Kidney epithelial cell (primary cell): ENCODE measurements at regions not wholly inside any gene's neighbourhood (a gene's known extent, or its start where the extent isn't known, plus 50 kb on each side); places are given as distances from the start of the nearest gene placed in this dataset.

Experiments used
- DNase-seq: peaks from one replicate; pipeline ENCODE4 v3.0.0-alpha.2; 2010; ENCODE audit warnings: low read depth
- H3K27me3 ChIP-seq: 2 replicates; pipeline ENCODE4 v1.6.0; 2011; ENCODE audit warnings: low read length; ENCODE audit not compliant: control insufficient read depth, insufficient read depth
- H3K36me3 ChIP-seq: 2 replicates; pipeline ENCODE4 v1.5.1; 2011; ENCODE audit warnings: low read length; ENCODE audit not compliant: control insufficient read depth, insufficient read depth
- H3K4me3 ChIP-seq: 2 replicates; pipeline ENCODE4 v1.5.1; 2011; ENCODE audit warnings: low read depth, mild to moderate bottlenecking, control low read depth, low read length
- CTCF ChIP-seq: IDR thresholded peaks from 2 replicates; pipeline ENCODE4 v1.5.1; 2011; ENCODE audit warnings: mild to moderate bottlenecking, moderate library complexity, low read length, control low read depth, inconsistent platforms; ENCODE audit not compliant: insufficient read depth, poor library complexity, severe bottlenecking

GRCh38 chr14:95425369-95426115 is 90.9 kb downstream of the SYNE3 start:
- H3K36me3 ChIP-seq = no peaks in the 10 kb centered on the region
- TF ChIP-seq CTCF = no peak
- H3K4me3 ChIP-seq = no peak overlapping the region
- H3K27me3 ChIP-seq = no peaks in the 10 kb centered on the region
- DNase-seq = no peak

- no peak for TF ChIP-seq CTCF
- DNase-seq = no peak
- H3K27me3 ChIP-seq = no peaks in the 10 kb centered on the region
Observed at GRCh38 chr14:95424529-95424928, 91.9 kb downstream of the SYNE3 start.

GRCh38 chr14:95421741-95422140 is 94.7 kb downstream of the SYNE3 start:
- no peak for TF ChIP-seq CTCF
- no peak for DNase-seq
- Histone ChIP-seq H3K27me3 (no peaks in the 10 kb centered on the region), H3K4me3 (no peak overlapping the region), H3K36me3 (no peaks in the 10 kb centered on the region)

More at GRCh38 chr14:95424529-95424928, 91.9 kb downstream of the SYNE3 start:
- H3K4me3 ChIP-seq = no peak overlapping the region
- H3K36me3 ChIP-seq = no peaks in the 10 kb centered on the region

GRCh38 chr14:95420060-95420459 is 96.4 kb downstream of the SYNE3 start:
- no peak overlapping the region for H3K4me3 ChIP-seq
- no peaks in the 10 kb centered on the region for H3K36me3 ChIP-seq
- no peaks in the 10 kb centered on the region for H3K27me3 ChIP-seq
- no peak for TF ChIP-seq CTCF
- no peak for DNase-seq

GRCh38 chr14:95419569-95419968 is 96.9 kb downstream of the SYNE3 start:
- no peak overlapping the region for H3K4me3 ChIP-seq
- H3K27me3 ChIP-seq = no peaks in the 10 kb centered on the region
- no peaks in the 10 kb centered on the region for H3K36me3 ChIP-seq
- DNase-seq = no peak
- no peak for TF ChIP-seq CTCF

- Histone ChIP-seq H3K36me3 (no peaks in the 10 kb centered on the region), H3K27me3 (peaks cover 2% of the 10 kb centered on the region), H3K4me3 (no peak overlapping the region)
- DNase-seq = no peak
- TF ChIP-seq CTCF = no peak
Observed at GRCh38 chr14:95418858-95419257, 97.6 kb downstream of the SYNE3 start.
